ENCODE measurements at regions not wholly inside any gene's neighbourhood (a gene's known extent, or its start where the extent isn't known, plus 50 kb on each side); places are given as distances from the start of the nearest gene placed in this dataset.

DNA sequence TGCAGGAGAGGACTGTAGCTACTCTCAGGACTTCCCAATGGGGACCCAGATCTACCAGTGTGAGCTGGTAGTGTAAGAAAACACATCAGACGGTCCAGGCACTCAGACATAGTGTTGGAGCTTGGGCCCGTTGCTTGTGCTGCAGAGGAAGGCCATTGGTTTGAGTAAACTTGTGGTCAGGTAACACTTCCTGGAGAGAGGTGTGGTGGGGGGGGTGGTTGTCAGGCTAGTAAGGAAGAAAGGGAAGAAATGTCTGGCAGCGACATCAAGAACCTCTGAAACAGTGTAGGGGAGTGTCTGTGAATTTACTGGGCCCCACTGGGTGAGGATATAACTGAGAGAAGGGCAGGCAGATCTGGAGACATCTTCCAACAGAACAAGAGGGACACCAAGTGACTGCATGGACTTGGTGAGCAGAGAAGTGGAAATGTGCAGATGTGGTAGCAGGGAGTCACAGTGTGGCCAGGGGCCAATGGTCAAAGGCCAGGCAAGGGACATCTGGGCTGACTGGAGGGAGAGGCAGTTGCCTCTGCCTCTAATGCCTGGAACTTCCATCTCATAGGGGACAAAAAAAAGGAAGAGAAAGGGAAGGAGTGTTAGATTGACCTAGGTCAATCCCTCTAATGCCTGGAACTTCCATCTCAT, 63.7 kb upstream of the MRPS22 start:
- TF ChIP-seq EZH2 (IDR thresholded peaks at IDR 0.05; ENCODE audit: insufficient read depth, poor library complexity, severe bottlenecking) = no peak
- no peak for TF ChIP-seq EZH2phosphoT487 (IDR thresholded peaks at IDR 0.05; ENCODE audit: insufficient read depth, low read depth)
